NCI-H2227 (cell line): ENCODE measurements at regions not wholly inside any gene's neighbourhood (a gene's known extent, or its start where the extent isn't known, plus 50 kb on each side); places are given as distances from the start of the nearest gene placed in this dataset.

Experiments
- DNase-seq: peaks from one replicate; lab custom pipeline; 2025; ENCODE audit not compliant: unreplicated experiment; lab: John Stamatoyannopoulos, UW

- no peak for DNase-seq
These were observed 200.5 kb upstream of the E2F8 start for GRCh38 chr11:19441288-19441687.

DNA sequence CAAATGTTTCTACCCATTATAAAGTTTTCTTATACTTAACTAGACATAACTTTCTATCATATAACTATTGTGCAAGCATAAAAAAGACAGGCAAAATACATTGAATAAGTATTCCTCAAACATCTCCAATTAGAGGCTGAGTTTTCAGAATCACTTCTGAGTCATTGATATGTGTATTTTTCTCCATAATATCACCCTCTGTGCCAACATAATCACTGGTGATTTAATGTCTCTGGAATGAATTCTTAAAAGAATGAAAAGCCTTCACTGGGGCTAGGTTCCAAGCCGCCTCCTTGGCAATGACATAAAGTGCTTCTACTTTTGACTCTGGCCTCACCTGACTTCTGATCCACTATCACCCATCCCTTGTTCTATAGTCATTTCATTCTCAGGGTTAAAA, 197.0 kb upstream of the E2F8 start:
- no peak for DNase-seq

GRCh38 chr11:19436932-19437331, 196.2 kb upstream of the E2F8 start:
- DNase-seq: no peak

- DNase-seq: no peak
These were observed 194.7 kb upstream of the E2F8 start for GRCh38 chr11:19435306-19435989.

GRCh38 chr11:19433791-19434190, 193.0 kb upstream of the E2F8 start:
- no peak for DNase-seq

GRCh38 chr11:19433367-19433766, 192.6 kb upstream of the E2F8 start:
- no peak for DNase-seq

- no peak for DNase-seq
These were observed 191.8 kb upstream of the E2F8 start for GRCh38 chr11:19432370-19433061.

GRCh38 chr11:19430754-19431398, 190.1 kb upstream of the E2F8 start:
- DNase-seq: no peak

DNA sequence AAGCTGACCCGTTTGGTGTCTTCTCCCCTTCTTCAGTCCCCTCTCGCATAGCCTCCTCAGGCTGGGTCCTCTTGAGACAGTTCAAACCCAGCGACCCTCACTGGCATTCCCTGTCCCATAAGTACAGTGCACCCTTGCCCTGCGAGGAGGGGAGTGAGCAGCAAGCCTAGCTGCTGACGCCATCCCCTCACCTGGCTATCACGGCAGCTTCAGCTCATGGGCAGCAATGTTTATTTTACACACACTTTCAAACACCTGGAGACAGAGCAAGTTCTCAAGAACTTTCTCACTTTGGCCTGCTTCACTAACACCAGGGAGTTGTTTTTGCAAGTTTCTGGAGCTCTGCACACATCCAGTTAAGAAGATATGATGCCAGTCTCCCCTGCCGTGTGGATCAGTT, 189.6 kb upstream of the E2F8 start:
- no peak for DNase-seq

DNA sequence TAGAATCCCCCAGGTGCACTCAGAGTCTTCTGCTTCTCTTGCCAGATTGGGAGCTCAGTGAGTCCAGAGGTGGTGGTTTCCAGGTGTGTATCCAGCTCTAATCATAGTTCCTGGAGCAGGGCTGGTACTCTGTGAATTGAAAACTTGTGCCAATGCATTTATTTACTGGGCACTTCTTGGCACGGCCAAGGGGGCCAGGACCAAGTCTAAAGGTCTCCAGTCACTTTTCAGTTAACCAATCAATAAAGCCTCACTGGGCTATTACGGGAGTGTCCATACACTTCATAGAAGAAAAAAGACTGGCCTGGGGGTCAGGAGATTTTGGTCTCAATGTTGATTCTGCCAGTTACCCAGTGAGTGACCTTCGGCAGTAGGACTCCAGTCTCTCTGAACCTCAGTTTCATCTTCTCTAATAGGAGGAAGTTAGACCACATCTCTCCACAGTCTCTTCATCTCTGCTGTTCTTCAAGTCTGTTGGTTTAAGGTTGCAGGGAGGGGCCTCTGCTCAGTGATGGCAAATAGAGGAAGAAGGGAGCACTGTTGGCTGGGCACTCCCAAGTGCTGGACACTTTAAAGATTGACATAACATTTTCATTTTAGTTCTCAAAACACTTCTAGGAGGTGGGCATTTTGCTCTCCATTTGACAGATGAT, 188.5 kb upstream of the E2F8 start:
- no peak for DNase-seq

DNA sequence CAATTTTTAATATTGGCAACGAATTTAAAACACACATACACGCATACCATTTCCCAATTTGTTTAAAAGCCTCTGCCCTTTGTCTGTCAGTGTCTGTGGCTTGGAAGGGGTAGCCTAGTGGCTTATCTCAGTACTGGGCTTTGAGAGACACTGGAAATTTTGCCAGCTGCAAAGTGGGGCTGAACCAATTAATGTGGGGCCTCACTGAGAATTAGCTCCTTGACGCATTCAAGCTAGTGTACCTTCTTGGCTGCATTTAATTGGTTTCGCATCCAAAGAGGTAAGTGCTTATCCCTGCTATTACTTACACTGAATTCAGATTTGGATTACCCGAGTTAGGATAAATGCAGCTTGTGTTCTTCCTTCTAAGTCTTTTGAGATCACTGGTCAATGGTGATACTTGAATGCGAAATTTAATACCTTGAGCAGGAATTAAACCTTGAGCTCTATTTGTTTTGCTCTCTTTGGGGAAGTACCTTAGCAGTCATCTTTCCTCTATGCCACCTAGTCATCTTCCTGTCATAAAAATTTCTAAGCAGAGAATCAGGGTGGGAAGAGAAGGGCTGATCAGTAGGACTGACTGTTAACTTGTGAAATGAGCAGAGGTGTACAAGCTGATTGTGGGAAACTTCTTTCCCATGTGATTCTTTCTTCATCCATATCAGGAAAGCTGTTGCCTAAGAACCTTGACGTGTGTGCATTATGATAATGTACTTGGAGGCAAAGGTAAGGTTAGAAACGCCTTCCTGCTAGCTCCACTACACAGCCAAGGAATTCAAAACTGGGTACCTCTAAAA, 187.7 kb upstream of the E2F8 start:
- DNase-seq: no peak

DNA sequence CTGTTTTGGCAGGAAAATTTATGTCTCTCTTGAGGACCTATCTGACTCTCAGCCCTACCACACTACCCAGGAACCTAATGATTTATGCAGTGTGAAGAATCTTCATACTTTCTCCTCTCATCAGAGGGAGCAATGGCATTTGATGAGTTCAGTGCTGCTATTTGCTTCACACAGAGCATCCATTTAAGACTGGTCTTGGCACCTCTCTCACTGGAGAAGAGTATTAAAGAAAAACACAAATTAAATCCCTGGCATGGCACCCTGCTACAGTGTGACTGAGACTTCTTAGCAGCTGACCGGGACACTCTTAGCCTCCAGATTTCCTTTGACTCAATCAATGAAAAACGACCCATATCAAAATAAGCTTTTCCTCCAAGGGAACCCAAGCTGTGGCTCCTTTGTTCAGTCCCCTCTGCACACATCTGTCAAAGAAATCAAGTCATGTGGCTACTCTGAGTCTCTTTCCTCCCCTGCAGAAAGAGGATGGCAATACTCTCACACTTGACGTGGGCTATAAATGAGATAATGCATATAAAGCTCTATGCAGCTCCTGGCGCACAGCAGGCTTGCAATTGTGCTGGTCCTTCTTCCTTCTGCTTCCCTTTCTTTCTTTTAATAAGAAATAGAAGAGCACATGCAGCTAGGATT, 186.1 kb upstream of the E2F8 start:
- peak; percentile 27 for DNase-seq

GRCh38 chr11:19426011-19426755, 185.4 kb upstream of the E2F8 start:
- no peak for DNase-seq

DNA sequence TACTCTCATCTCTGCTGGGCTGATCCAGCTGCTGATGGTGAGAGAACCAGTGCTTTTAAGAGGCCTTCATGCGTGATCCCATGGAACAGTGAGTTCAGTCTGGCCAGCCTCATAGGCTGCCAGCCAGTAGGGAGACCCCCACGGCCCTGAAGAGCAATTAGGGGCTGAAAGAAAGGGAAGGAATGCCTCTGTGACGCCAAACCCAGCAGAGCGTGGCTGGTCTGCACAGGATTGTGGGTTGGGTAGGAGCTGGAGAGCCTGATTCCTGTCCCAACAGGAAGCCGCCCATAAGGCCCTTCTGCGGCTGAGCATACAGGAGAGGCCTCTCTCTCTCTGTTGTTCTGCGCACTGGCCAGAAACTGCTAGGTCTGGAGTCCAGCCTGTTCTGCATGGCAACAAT, 181.5 kb upstream of the E2F8 start:
- no peak for DNase-seq

GRCh38 chr11:19420868-19421533, 180.3 kb upstream of the E2F8 start:
- peak; percentile 22 for DNase-seq

- DNase-seq: no peak
These were observed 179.1 kb upstream of the E2F8 start for GRCh38 chr11:19419808-19420207.

- DNase-seq: no peak
These were observed 178.4 kb upstream of the E2F8 start for GRCh38 chr11:19419021-19419750.

GRCh38 chr11:19418221-19418620, 177.5 kb upstream of the E2F8 start:
- DNase-seq: no peak

- DNase-seq: peak; percentile 32
These were observed 171.3 kb upstream of the E2F8 start for GRCh38 chr11:19412070-19412469.
